ENCODE measurements at regions not wholly inside any gene's neighbourhood (a gene's known extent, or its start where the extent isn't known, plus 50 kb on each side); places are given as distances from the start of the nearest gene placed in this dataset.

DNA sequence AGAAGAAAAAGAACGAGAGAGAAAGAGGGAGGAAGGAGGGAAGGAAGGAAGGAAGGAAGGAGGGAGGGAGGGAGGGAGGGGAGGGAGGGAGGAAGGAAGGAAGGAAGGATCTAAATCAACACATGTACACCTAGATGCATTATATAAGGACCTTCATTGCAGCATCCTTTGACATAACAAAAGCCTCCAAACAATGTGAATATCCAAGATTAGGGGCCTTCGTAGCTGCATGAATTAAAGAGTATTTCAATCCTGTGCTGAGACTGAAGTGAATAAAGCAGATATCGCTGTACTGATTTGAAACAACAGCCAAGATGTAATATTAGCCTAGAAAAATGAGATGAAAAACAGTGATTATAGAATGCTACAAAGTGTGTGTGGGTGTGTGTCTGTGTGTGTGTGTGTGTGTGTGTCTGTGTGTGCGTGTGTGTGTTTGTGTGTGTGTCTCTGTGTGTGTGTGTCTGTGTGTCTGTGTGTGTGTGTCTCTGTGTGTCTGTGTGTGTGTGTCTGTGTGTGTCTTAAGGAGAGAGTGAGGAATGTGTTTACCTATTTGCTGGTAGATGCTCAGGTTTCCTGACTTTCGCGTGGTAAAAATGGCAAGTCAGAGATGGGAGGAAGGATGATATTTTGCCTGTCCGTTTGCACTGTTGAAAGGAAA lies 129.0 kb upstream of the PTPN1 start:
- no peak overlapping the region for H3K4me3 Mint-ChIP-seq
- intact Hi-C loops (cut with micrococcal nuclease) = no loop called here
- H3K4me1 Mint-ChIP-seq = peaks cover 11% of the 10 kb centered on the region
- ATAC-seq (ENCODE audit: low read depth) (no peak), DNase-seq (no peak)
- H3K27me3 Mint-ChIP-seq = peaks cover 28% of the 10 kb centered on the region
- no peaks in the 10 kb centered on the region for H3K36me3 Mint-ChIP-seq (ENCODE audit: low read depth)
- ChIA-PET POLR2A (no interaction called here), CTCF (no interaction called here)
- H3K27ac Mint-ChIP-seq = no peak overlapping the region
- TF ChIP-seq CTCF (IDR thresholded peaks at IDR 0.05) = no peak
- no peaks in the 10 kb centered on the region for H3K9me3 Mint-ChIP-seq

- Mint-ChIP-seq H3K4me1 (peaks cover 16% of the 10 kb centered on the region), H3K27ac (no peak overlapping the region), H3K4me3 (peak overlapping the region; percentile 71), H3K9me3 (no peaks in the 10 kb centered on the region), H3K36me3 (ENCODE audit: low read depth) (no peaks in the 10 kb centered on the region), H3K27me3 (peaks cover 30% of the 10 kb centered on the region)
- no peak for TF ChIP-seq CTCF (IDR thresholded peaks at IDR 0.05)
- intact Hi-C loops (cut with micrococcal nuclease) = no loop called here
- POLR2A ChIA-PET = no interaction called here
- CTCF ChIA-PET = no interaction called here
- DNase-seq (no peak), ATAC-seq (ENCODE audit: low read depth) (no peak)
These were observed 128.2 kb upstream of the PTPN1 start for GRCh38 chr20:50381771-50382593.

- CTCF ChIA-PET = no interaction called here
These were observed 124.2 kb upstream of the PTPN1 start for GRCh38 chr20:50385733-50386640.

DNA sequence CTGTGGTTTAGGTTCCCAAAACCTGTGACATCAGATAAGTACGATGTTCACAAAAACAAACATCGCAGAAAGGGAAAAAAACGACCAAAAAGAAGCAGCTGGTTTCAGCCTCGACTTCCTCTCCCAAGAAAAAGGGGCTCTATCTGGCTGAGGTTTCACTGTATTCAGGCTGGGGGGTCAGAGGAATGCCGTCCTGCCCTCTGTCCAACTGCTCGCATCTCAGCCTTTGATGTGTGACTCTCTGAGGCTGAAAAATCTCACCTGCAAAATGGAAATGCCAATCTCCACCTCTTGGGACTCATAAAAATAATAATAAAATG lies 123.6 kb upstream of the PTPN1 start:
- DNase-seq = no peak
- CTCF ChIA-PET = no interaction called here
- intact Hi-C loops (cut with micrococcal nuclease) = no loop called here

More at GRCh38 chr20:50385733-50386640, 124.2 kb upstream of the PTPN1 start:
- Mint-ChIP-seq H3K9me3 (no peaks in the 10 kb centered on the region), H3K4me3 (no peak overlapping the region), H3K27me3 (peaks cover 37% of the 10 kb centered on the region), H3K27ac (no peak overlapping the region), H3K36me3 (ENCODE audit: low read depth) (no peaks in the 10 kb centered on the region), H3K4me1 (peaks cover 16% of the 10 kb centered on the region)
- POLR2A ChIA-PET = no interaction called here
- DNase-seq = no peak
- no peak for TF ChIP-seq CTCF (IDR thresholded peaks at IDR 0.05)
- ATAC-seq (ENCODE audit: low read depth) = no peak
- intact Hi-C loops (cut with micrococcal nuclease) = no loop called here

More for the DNA sequence above, 123.6 kb upstream of the PTPN1 start:
- Mint-ChIP-seq H3K27ac (no peak overlapping the region), H3K36me3 (ENCODE audit: low read depth) (no peaks in the 10 kb centered on the region), H3K27me3 (peaks cover 37% of the 10 kb centered on the region), H3K4me3 (no peak overlapping the region), H3K4me1 (peaks cover 13% of the 10 kb centered on the region), H3K9me3 (no peaks in the 10 kb centered on the region)
- TF ChIP-seq CTCF (IDR thresholded peaks at IDR 0.05) = no peak
- POLR2A ChIA-PET = no interaction called here
- no peak for ATAC-seq (ENCODE audit: low read depth)

Measured in activated B cell treated with CpG ODN at 0.5 μM for 24 hours (primary cell).